ENCODE measurements at regions not wholly inside any gene's neighbourhood (a gene's known extent, or its start where the extent isn't known, plus 50 kb on each side); places are given as distances from the start of the nearest gene placed in this dataset.

GRCh38 chr6:149176971-149177667 lies 140.4 kb upstream of the TAB2 start:
- H3K4me1 ChIP-seq (ENCODE audit: control insufficient read depth, insufficient read depth, low read length) = no peaks in the 10 kb centered on the region
- 83 to 86% methylated on average over 7 of the region's 8 CpGs for WGBS, 2 experiments
- no peak overlapping the region for H3K27ac ChIP-seq (ENCODE audit: insufficient read depth, low read depth, low read length, poor library complexity, severe bottlenecking)
- no peaks in the 10 kb centered on the region for H3K36me3 ChIP-seq (ENCODE audit: control insufficient read depth, insufficient read depth, low read length)
- no peaks in the 10 kb centered on the region for H3K9me3 ChIP-seq (ENCODE audit: control insufficient read depth, low read length)
- no peaks in the 10 kb centered on the region for H3K27me3 ChIP-seq (ENCODE audit: control insufficient read depth, insufficient read depth, low read length, poor library complexity, severe bottlenecking)
- no peak overlapping the region for H3K4me3 ChIP-seq (ENCODE audit: insufficient read depth, low read depth, low read length)

- Histone ChIP-seq H3K9me3 (ENCODE audit: control insufficient read depth, low read length) (no peaks in the 10 kb centered on the region), H3K4me3 (ENCODE audit: insufficient read depth, low read depth, low read length) (no peak overlapping the region), H3K36me3 (ENCODE audit: control insufficient read depth, insufficient read depth, low read length) (no peaks in the 10 kb centered on the region), H3K4me1 (ENCODE audit: control insufficient read depth, insufficient read depth, low read length) (no peaks in the 10 kb centered on the region), H3K27me3 (ENCODE audit: control insufficient read depth, insufficient read depth, low read length, poor library complexity, severe bottlenecking) (no peaks in the 10 kb centered on the region), H3K27ac (ENCODE audit: insufficient read depth, low read depth, low read length, poor library complexity, severe bottlenecking) (no peak overlapping the region)
- 80 to 88% methylated on average over 1 of the region's 1 CpG for WGBS, 2 experiments
Measured at GRCh38 chr6:149179431-149179830, 138.1 kb upstream of the TAB2 start.

DNA sequence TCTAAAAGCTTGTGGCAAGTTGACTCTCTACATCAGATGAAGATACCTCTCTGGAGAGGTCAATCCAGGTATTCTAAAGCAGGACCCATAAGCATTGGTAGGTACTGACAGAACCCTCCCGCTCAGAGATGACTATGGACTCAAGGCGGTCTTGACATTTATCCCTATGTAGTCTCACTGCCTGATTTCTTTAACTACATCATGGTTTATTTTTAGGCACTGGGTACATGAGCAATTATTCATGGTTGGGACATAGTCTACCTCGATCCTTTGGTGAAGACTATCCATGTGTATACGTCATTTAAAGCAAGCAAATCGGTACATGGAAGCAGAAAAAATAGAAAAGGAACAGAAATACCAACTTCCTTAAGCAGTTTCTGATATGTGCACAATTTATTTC lies 136.2 kb upstream of the TAB2 start:
- H3K4me3 ChIP-seq (ENCODE audit: insufficient read depth, low read depth, low read length) = no peak overlapping the region
- H3K27ac ChIP-seq (ENCODE audit: insufficient read depth, low read depth, low read length, poor library complexity, severe bottlenecking) = no peak overlapping the region
- H3K36me3 ChIP-seq (ENCODE audit: control insufficient read depth, insufficient read depth, low read length) = no peaks in the 10 kb centered on the region
- no peaks in the 10 kb centered on the region for H3K9me3 ChIP-seq (ENCODE audit: control insufficient read depth, low read length)
- H3K27me3 ChIP-seq (ENCODE audit: control insufficient read depth, insufficient read depth, low read length, poor library complexity, severe bottlenecking) = no peaks in the 10 kb centered on the region
- no peaks in the 10 kb centered on the region for H3K4me1 ChIP-seq (ENCODE audit: control insufficient read depth, insufficient read depth, low read length)
- 94 to 96% methylated on average over 5 of the region's 5 CpGs for WGBS, 2 experiments

GRCh38 chr6:149182262-149182661 lies 135.2 kb upstream of the TAB2 start:
- Histone ChIP-seq H3K36me3 (ENCODE audit: control insufficient read depth, insufficient read depth, low read length) (no peaks in the 10 kb centered on the region), H3K27me3 (ENCODE audit: control insufficient read depth, insufficient read depth, low read length, poor library complexity, severe bottlenecking) (no peaks in the 10 kb centered on the region), H3K9me3 (ENCODE audit: control insufficient read depth, low read length) (no peaks in the 10 kb centered on the region), H3K4me1 (ENCODE audit: control insufficient read depth, insufficient read depth, low read length) (no peaks in the 10 kb centered on the region), H3K27ac (ENCODE audit: insufficient read depth, low read depth, low read length, poor library complexity, severe bottlenecking) (no peak overlapping the region), H3K4me3 (ENCODE audit: insufficient read depth, low read depth, low read length) (no peak overlapping the region)
- 91 to 95% methylated on average over 6 of the region's 6 CpGs for WGBS, 2 experiments

DNA sequence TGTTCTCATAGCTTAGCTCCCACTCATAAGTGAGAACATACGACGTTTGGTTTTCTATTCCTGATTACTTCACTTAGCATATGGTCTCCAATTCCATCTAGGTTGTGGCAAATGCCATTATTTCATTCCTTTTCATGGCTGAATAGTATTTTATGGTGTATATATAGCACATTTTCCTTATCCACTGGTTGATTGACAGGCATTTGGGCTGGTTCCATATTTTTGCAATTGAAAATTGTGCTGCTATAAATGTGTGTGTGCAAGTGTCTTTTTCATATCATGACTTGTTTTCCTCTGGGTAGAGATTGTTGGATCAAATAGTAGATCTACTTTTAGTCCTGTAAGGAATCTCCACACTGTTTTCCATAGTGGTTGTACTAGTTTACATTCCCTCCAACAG lies 133.0 kb upstream of the TAB2 start:
- no peaks in the 10 kb centered on the region for H3K4me1 ChIP-seq (ENCODE audit: control insufficient read depth, insufficient read depth, low read length)
- WGBS, 2 experiments = 83 to 95% methylated on average over 2 of the region's 2 CpGs
- H3K9me3 ChIP-seq (ENCODE audit: control insufficient read depth, low read length) = no peaks in the 10 kb centered on the region
- no peaks in the 10 kb centered on the region for H3K27me3 ChIP-seq (ENCODE audit: control insufficient read depth, insufficient read depth, low read length, poor library complexity, severe bottlenecking)
- no peak overlapping the region for H3K4me3 ChIP-seq (ENCODE audit: insufficient read depth, low read depth, low read length)
- no peaks in the 10 kb centered on the region for H3K36me3 ChIP-seq (ENCODE audit: control insufficient read depth, insufficient read depth, low read length)
- no peak overlapping the region for H3K27ac ChIP-seq (ENCODE audit: insufficient read depth, low read depth, low read length, poor library complexity, severe bottlenecking)

GRCh38 chr6:149185799-149186357 lies 131.6 kb upstream of the TAB2 start:
- Histone ChIP-seq H3K27ac (ENCODE audit: insufficient read depth, low read depth, low read length, poor library complexity, severe bottlenecking) (no peak overlapping the region), H3K36me3 (ENCODE audit: control insufficient read depth, insufficient read depth, low read length) (no peaks in the 10 kb centered on the region), H3K9me3 (ENCODE audit: control insufficient read depth, low read length) (no peaks in the 10 kb centered on the region), H3K27me3 (ENCODE audit: control insufficient read depth, insufficient read depth, low read length, poor library complexity, severe bottlenecking) (no peaks in the 10 kb centered on the region), H3K4me1 (ENCODE audit: control insufficient read depth, insufficient read depth, low read length) (no peaks in the 10 kb centered on the region), H3K4me3 (ENCODE audit: insufficient read depth, low read depth, low read length) (no peak overlapping the region)
- WGBS, 2 experiments = 93 to 95% methylated on average over 7 of the region's 7 CpGs

DNA sequence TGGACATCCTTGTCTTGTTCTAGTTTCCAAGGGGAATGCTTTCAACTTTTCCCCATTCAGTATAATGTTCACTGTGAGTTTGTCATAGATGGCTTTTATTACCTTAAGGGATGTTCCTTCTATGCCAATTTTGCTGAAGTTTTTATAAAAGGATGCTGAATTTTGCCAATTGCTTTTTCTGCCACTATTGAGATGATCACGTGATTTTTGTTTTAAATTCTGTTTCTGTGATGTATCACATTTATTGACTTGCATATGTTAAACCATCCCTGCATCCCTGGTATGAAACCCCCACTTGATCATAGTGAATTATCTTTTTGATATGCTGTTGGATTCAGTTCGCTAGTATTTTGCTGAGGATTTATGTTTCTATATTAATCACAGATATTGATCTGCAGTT lies 130.6 kb upstream of the TAB2 start:
- Histone ChIP-seq H3K36me3 (ENCODE audit: control insufficient read depth, insufficient read depth, low read length) (no peaks in the 10 kb centered on the region), H3K27me3 (ENCODE audit: control insufficient read depth, insufficient read depth, low read length, poor library complexity, severe bottlenecking) (no peaks in the 10 kb centered on the region), H3K4me3 (ENCODE audit: insufficient read depth, low read depth, low read length) (no peak overlapping the region), H3K9me3 (ENCODE audit: control insufficient read depth, low read length) (no peaks in the 10 kb centered on the region), H3K4me1 (ENCODE audit: control insufficient read depth, insufficient read depth, low read length) (no peaks in the 10 kb centered on the region), H3K27ac (ENCODE audit: insufficient read depth, low read depth, low read length, poor library complexity, severe bottlenecking) (no peak overlapping the region)
- 82 to 91% methylated on average over 1 to 2 of the region's 2 CpGs for WGBS, 2 experiments

- Histone ChIP-seq H3K36me3 (ENCODE audit: control insufficient read depth, insufficient read depth, low read length) (no peaks in the 10 kb centered on the region), H3K27ac (ENCODE audit: insufficient read depth, low read depth, low read length, poor library complexity, severe bottlenecking) (no peak overlapping the region), H3K4me1 (ENCODE audit: control insufficient read depth, insufficient read depth, low read length) (no peaks in the 10 kb centered on the region), H3K4me3 (ENCODE audit: insufficient read depth, low read depth, low read length) (no peak overlapping the region), H3K9me3 (ENCODE audit: control insufficient read depth, low read length) (no peaks in the 10 kb centered on the region), H3K27me3 (ENCODE audit: control insufficient read depth, insufficient read depth, low read length, poor library complexity, severe bottlenecking) (no peaks in the 10 kb centered on the region)
- WGBS, 2 experiments = 67 to 90% methylated on average over 1 of the region's 1 CpG
Measured at GRCh38 chr6:149190224-149190831, 127.2 kb upstream of the TAB2 start.

GRCh38 chr6:149194820-149195558 lies 122.5 kb upstream of the TAB2 start:
- H3K27ac ChIP-seq (ENCODE audit: insufficient read depth, low read depth, low read length, poor library complexity, severe bottlenecking) = no peak overlapping the region
- 91 to 93% methylated on average over 8 of the region's 8 CpGs for WGBS, 2 experiments
- no peaks in the 10 kb centered on the region for H3K4me1 ChIP-seq (ENCODE audit: control insufficient read depth, insufficient read depth, low read length)
- no peaks in the 10 kb centered on the region for H3K9me3 ChIP-seq (ENCODE audit: control insufficient read depth, low read length)
- no peaks in the 10 kb centered on the region for H3K36me3 ChIP-seq (ENCODE audit: control insufficient read depth, insufficient read depth, low read length)
- no peaks in the 10 kb centered on the region for H3K27me3 ChIP-seq (ENCODE audit: control insufficient read depth, insufficient read depth, low read length, poor library complexity, severe bottlenecking)
- H3K4me3 ChIP-seq (ENCODE audit: insufficient read depth, low read depth, low read length) = no peak overlapping the region

- no peaks in the 10 kb centered on the region for H3K36me3 ChIP-seq (ENCODE audit: control insufficient read depth, insufficient read depth, low read length)
- no peaks in the 10 kb centered on the region for H3K27me3 ChIP-seq (ENCODE audit: control insufficient read depth, insufficient read depth, low read length, poor library complexity, severe bottlenecking)
- WGBS, 2 experiments = 91 to 93% methylated on average over 3 of the region's 3 CpGs
Measured at GRCh38 chr6:149196091-149196490, 121.4 kb upstream of the TAB2 start.

More at GRCh38 chr6:149196091-149196490, 121.4 kb upstream of the TAB2 start:
- Histone ChIP-seq H3K9me3 (ENCODE audit: control insufficient read depth, low read length) (no peaks in the 10 kb centered on the region), H3K4me1 (ENCODE audit: control insufficient read depth, insufficient read depth, low read length) (no peaks in the 10 kb centered on the region), H3K4me3 (ENCODE audit: insufficient read depth, low read depth, low read length) (no peak overlapping the region), H3K27ac (ENCODE audit: insufficient read depth, low read depth, low read length, poor library complexity, severe bottlenecking) (no peak overlapping the region)

All from ectodermal cell (in vitro differentiated cells).